ENCODE measurements at regions not wholly inside any gene's neighbourhood (a gene's known extent, or its start where the extent isn't known, plus 50 kb on each side); places are given as distances from the start of the nearest gene placed in this dataset.

GRCh38 chr21:32100423-32100822, 178.4 kb downstream of the MIS18A start:
- intact Hi-C loops (cut with DNase I), result no loop called here
- no peaks in the 10 kb centered on the region for H3K36me3 ChIP-seq
- DNase-seq, result no peak
- H3K9me3 ChIP-seq, result no peaks in the 10 kb centered on the region
- H3K27me3 ChIP-seq, result no peaks in the 10 kb centered on the region
- H3K27ac ChIP-seq, result no peak overlapping the region
- 60 to 76% methylated on average over 4 to 5 of the region's 5 CpGs for WGBS, 2 donors
- no peak for TF ChIP-seq POLR2A (IDR thresholded peaks at IDR 0.05)
- no peak for TF ChIP-seq CTCF (IDR thresholded peaks at IDR 0.05)
- H3K4me3 ChIP-seq, result no peak overlapping the region
- no peaks in the 10 kb centered on the region for H3K4me1 ChIP-seq

GRCh38 chr21:32099812-32100416, 178.9 kb downstream of the MIS18A start:
- Histone ChIP-seq H3K4me3 (no peak overlapping the region), H3K27me3 (no peaks in the 10 kb centered on the region), H3K4me1 (no peaks in the 10 kb centered on the region), H3K36me3 (no peaks in the 10 kb centered on the region), H3K27ac (no peak overlapping the region), H3K9me3 (no peaks in the 10 kb centered on the region)
- no peak for DNase-seq
- no peak for TF ChIP-seq POLR2A (IDR thresholded peaks at IDR 0.05)
- peak in 1 of 6 experiments; percentile 6 for TF ChIP-seq CTCF (IDR thresholded peaks at IDR 0.05)
- intact Hi-C loops (cut with DNase I), result no loop called here
- WGBS, 2 donors, result 74 to 84% methylated on average over 5 of the region's 5 CpGs

GRCh38 chr21:32096411-32096810, 182.4 kb downstream of the MIS18A start:
- no peak for DNase-seq
- WGBS, 2 donors, result 32 to 35% methylated on average over 3 of the region's 3 CpGs
- no peak for TF ChIP-seq POLR2A (IDR thresholded peaks at IDR 0.05)
- peak in 2 of 6 experiments; percentile 5 to 38 for TF ChIP-seq CTCF (IDR thresholded peaks at IDR 0.05)

GRCh38 chr21:32094804-32095203, 184.0 kb downstream of the MIS18A start:
- Histone ChIP-seq H3K4me3 (no peak overlapping the region), H3K4me1 (no peaks in the 10 kb centered on the region), H3K27me3 (no peaks in the 10 kb centered on the region), H3K9me3 (no peaks in the 10 kb centered on the region), H3K27ac (no peak overlapping the region), H3K36me3 (no peaks in the 10 kb centered on the region)
- DNase-seq, result no peak
- intact Hi-C loops (cut with DNase I), result no loop called here
- TF ChIP-seq POLR2A (IDR thresholded peaks at IDR 0.05), result no peak
- no peak for TF ChIP-seq CTCF (IDR thresholded peaks at IDR 0.05)
- 30 to 44% methylated on average over 2 of the region's 2 CpGs for WGBS, 2 donors

More at GRCh38 chr21:32096411-32096810, 182.4 kb downstream of the MIS18A start:
- Histone ChIP-seq H3K9me3 (no peaks in the 10 kb centered on the region), H3K27me3 (no peaks in the 10 kb centered on the region), H3K4me1 (no peaks in the 10 kb centered on the region), H3K27ac (no peak overlapping the region), H3K4me3 (no peak overlapping the region), H3K36me3 (no peaks in the 10 kb centered on the region)
- intact Hi-C loops (cut with DNase I), result no loop called here

GRCh38 chr21:32093646-32094462, 185.0 kb downstream of the MIS18A start:
- H3K4me1 ChIP-seq, result no peaks in the 10 kb centered on the region
- no peak for DNase-seq
- H3K9me3 ChIP-seq, result no peaks in the 10 kb centered on the region
- no peak overlapping the region for H3K27ac ChIP-seq
- H3K4me3 ChIP-seq, result no peak overlapping the region
- TF ChIP-seq POLR2A (IDR thresholded peaks at IDR 0.05), result no peak
- TF ChIP-seq CTCF (IDR thresholded peaks at IDR 0.05), result no peak
- 82 to 83% methylated on average over 4 to 5 of the region's 7 CpGs for WGBS, 2 donors
- H3K36me3 ChIP-seq, result no peaks in the 10 kb centered on the region
- H3K27me3 ChIP-seq, result no peaks in the 10 kb centered on the region
- intact Hi-C loops (cut with DNase I), result no loop called here
